WI38 (cell line): ENCODE measurements at regions not wholly inside any gene's neighbourhood (a gene's known extent, or its start where the extent isn't known, plus 50 kb on each side); places are given as distances from the start of the nearest gene placed in this dataset.

Experiments
- H3K4me3 ChIP-seq: 2 replicates; pipeline ENCODE4 v1.5.1; 2011; ENCODE audit warnings: low read depth, mild to moderate bottlenecking, control low read depth, low read length
- TF ChIP-seq, protein P1 (sequence below): IDR thresholded peaks from 2 replicates; pipeline ENCODE4 v1.5.1; 2012; ENCODE audit warnings: low read depth, mild to moderate bottlenecking, control low read depth, low read length

DNA sequence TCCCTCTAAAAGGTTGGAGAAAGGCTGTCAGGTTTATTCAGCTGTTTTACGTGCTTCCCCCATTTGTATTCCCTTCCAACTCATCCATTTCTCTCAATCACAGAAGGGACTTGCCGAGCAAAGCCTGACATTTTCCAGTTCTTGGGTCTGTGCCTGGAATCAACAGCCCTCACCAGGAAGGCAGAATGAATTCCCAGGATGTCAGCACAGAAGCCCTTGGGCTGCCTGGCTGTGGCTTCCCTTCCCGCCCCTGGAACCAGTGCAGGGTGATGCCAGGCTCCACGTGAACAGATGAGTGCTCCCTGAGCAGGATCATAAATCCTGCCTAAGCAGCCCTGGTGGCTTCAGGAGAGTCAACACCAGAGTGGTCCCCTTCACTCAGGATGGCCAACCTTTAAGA is 86.1 kb upstream of the CD83 start:
- TF ChIP-seq, protein P1, sequence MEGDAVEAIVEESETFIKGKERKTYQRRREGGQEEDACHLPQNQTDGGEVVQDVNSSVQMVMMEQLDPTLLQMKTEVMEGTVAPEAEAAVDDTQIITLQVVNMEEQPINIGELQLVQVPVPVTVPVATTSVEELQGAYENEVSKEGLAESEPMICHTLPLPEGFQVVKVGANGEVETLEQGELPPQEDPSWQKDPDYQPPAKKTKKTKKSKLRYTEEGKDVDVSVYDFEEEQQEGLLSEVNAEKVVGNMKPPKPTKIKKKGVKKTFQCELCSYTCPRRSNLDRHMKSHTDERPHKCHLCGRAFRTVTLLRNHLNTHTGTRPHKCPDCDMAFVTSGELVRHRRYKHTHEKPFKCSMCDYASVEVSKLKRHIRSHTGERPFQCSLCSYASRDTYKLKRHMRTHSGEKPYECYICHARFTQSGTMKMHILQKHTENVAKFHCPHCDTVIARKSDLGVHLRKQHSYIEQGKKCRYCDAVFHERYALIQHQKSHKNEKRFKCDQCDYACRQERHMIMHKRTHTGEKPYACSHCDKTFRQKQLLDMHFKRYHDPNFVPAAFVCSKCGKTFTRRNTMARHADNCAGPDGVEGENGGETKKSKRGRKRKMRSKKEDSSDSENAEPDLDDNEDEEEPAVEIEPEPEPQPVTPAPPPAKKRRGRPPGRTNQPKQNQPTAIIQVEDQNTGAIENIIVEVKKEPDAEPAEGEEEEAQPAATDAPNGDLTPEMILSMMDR, result no peak
- no peak overlapping the region for H3K4me3 ChIP-seq

DNA sequence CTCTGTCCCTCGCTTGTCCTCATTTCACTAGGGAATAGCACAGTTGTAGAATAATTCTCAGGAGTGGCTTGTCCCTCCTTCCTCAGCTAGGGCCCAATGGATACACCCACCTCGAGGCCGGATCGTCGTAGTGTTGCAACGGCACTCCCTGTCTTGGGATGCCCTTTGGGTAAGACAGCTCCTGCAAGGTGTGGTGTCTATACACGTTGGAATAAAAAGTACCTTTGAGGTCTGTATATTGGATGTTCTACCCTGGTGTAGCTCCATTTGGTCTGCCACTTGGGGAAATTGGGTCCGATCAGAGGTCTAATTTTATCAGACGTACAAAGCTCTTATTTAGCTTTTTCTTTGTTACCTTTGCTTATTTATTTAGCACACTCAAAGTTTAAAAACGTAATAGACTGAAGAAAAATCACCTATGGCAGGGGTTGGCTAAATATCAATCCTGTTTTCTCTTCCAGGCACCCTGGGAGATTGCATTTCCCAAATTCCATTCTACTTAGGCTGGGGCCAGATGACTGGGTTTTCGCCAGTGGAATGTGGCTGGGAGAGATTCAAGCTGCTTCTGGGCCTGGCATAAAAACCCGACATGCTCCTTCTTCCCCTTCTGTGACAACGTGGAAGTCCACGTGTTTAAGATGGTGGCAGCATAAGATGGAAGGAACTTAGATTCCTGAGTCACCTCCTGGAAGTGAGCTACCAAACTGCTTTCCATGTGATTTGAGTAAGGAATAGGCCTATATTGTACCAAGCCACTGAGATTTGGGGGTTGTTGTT is 82.3 kb upstream of the CD83 start:
- H3K4me3 ChIP-seq, result no peak overlapping the region
- TF ChIP-seq, protein P1, result no peak

DNA sequence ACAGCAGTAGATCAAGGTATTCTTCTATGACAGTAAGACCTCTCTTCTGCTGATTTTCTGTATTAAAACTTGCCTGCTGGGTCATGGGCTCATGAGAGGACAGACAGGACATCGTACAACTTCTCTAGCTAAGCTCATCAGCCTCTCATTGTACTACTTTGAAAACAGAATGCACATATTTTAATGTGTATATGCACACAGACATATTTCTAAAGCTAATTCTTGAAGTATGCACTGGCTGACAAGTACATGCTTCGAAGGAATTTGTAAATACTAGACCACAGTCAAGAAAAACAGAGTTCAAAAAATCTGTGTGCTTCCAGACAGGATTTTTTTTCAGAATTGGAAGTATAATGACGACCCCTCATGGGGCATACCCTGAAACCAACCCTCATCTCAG is 81.7 kb upstream of the CD83 start:
- H3K4me3 ChIP-seq, result no peak overlapping the region
- TF ChIP-seq, protein P1, result no peak

DNA sequence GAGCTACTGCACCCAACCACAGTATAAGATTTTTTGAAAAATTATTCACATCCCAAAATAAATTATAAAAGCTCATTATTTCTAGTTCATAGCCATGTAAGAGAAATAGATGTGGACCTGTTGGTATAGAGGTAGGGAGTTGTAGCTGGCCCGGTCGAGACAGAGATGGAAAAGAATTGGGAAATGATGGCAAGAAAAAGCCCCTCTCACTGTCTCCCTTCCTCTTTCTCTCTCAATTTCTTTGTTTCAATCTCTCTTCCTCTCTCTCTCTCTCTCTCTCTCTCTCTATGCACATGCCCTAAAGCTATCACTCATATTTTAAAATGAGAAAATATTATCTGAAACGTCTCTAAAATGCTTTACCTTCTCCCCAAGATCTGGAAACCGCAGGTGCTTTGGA is 80.7 kb upstream of the CD83 start:
- H3K4me3 ChIP-seq, result no peak overlapping the region
- TF ChIP-seq, protein P1, result no peak

DNA sequence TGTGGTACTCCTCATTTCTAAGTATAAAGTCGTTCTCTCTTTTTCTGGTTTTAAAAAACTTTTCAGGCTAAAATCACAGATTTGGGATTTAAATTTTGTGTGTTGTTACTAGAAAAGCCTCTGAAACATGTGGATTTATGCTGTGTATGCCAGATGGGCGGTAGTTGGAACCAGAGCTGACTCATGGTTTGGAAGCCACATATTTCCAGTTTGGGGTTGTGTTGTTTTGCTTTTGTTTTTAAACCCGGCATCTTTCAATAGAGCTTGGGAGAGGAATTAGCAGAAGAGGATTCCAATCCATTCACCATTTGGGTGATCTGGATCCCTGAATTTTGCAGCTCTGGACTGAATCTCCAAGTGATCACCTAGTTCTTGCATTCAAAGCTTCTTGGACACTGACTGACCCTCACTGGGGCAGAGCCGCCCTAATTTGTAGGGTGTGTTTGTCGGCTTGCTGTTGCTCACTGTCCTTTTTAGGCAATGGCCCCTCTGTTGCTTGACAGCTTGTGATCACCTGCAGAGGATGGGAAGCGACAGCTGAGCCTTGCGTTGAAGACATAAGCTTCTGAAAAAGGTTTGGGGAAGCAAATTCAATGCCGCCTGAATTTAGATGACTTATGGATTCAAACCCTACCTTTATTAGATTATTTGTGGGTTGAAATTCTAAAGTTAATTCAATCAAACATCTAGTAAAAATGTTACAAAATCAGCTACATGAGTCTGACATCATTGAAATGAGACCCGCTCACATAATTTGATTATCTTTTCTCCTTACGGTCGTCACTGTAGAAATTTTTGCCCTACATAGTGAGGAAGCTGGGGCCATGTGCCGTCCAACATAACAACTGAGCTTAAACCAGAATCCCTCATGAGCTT is 79.9 kb upstream of the CD83 start:
- peak overlapping the region; percentile 25; the same call in 1 of the 2 replicates for H3K4me3 ChIP-seq
- TF ChIP-seq, protein P1, result no peak

DNA sequence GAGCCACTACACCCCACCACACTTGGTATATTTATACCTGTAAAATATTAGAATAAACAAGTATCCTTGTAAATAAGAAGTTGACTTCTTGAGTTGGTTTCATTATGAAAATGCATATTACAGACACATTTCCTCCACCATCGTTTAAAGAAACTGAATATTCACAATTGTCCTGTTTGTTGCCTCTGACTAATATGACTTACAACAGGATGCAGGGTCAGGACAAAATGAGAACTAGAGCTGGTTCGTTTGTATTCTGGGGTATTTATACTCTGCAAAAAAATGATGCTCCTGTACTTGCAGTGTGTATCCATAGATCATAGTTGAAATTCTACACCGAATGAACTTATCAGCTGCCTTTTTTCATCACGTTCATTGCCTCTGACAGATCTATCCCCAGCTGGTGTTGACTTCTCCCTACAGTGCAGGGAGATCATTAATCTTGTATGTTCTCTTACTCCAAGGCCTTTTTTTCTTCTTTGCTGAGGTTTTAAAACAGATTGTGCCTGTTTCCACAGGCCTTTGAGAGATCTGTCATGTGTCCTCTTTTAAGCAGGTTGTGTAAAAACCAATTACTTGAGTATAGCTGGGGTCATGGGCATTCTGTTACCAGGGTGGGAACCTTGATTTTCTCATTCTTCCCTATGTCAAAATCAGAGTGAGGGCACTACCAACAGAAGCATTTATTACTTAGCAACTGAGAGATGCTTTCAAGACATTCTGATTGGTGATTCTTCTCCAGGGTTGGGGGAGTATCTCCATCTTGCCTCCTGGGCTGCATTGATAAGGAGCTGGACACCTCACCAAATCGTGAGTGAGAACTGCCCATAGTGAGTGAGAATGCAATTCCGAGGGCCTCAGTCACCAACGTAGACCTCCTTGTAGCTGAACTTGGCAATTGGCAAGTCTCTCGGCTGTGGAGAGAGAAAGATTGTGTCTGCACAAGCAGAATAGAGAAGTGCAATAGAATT is 78.8 kb upstream of the CD83 start:
- no peak overlapping the region for H3K4me3 ChIP-seq
- TF ChIP-seq, protein P1, result no peak
